Heart right ventricle (tissue), 16 donors: ENCODE measurements at regions not wholly inside any gene's neighbourhood (a gene's known extent, or its start where the extent isn't known, plus 50 kb on each side); places are given as distances from the start of the nearest gene placed in this dataset.

Experiments used
- ATAC-seq, 8 donors: fragments of 200-7000 bp; cut with Tn5 transposase; one replicate each; pipeline ENCODE4 v1.9.1; 2020; ENCODE audit warnings: mild to moderate bottlenecking in 8 of 8, moderate library complexity in 8 of 8, moderate number of reproducible peaks in 1 of 8
- DNase-seq, 2 donors: peaks; one replicate each; pipeline ENCODE4 v3.0.0-alpha.2; 2020
- H3K27ac ChIP-seq, 10 donors: fragments of 200-600 bp; sonication (generic) in 2 of 10; one replicate each; pipeline versions ENCODE4 v1.5.0 to v1.8.0; 2020 to 2022; ENCODE audit warnings: mild to moderate bottlenecking in 3 of 10
- H3K27me3 ChIP-seq, 7 donors: fragments of 200-600 bp; one replicate each; pipeline ENCODE4 v1.8.0; 2021 to 2022; ENCODE audit warnings: mild to moderate bottlenecking in 2 of 7
- H3K36me3 ChIP-seq, 9 donors: fragments of 200-600 bp; sonication (generic) in 1 of 9; one replicate each; pipeline versions ENCODE4 v1.5.0 to v1.8.0; 2020 to 2022; ENCODE audit warnings: mild to moderate bottlenecking in 2 of 9
- H3K4me1 ChIP-seq, 9 donors: fragments of 200-600 bp; sonication (generic) in 1 of 9; one replicate each; pipeline versions ENCODE4 v1.5.0 to v1.8.0; 2020 to 2022; ENCODE audit warnings: mild to moderate bottlenecking in 4 of 9
- H3K4me3 ChIP-seq, 10 donors: fragments of 200-600 bp; sonication (generic) in 2 of 10; one replicate each; pipeline versions ENCODE4 v1.5.0 to v1.8.0; 2020 to 2022; ENCODE audit warnings: mild to moderate bottlenecking in 7 of 10, moderate library complexity in 2 of 10
- H3K9me3 ChIP-seq, 11 donors: fragments of 200-600 bp in 10 of 11; sonication (generic) in 2 of 11; one replicate each; pipeline versions ENCODE4 v1.5.0 to v1.8.0; 2013 to 2022; ENCODE audit warnings: mild to moderate bottlenecking in 2 of 11, control low read depth in 1 of 11, moderate library complexity in 1 of 11
- CTCF ChIP-seq, 9 donors: fragments of 200-600 bp; sonication (generic) in 2 of 9; IDR thresholded peaks; one replicate each; pipeline versions ENCODE4 v1.5.0 to v1.8.0; 2021 to 2022; ENCODE audit warnings: antibody characterized with exemption in 9 of 9, mild to moderate bottlenecking in 5 of 9, moderate library complexity in 1 of 9
- WGBS, 2 donors: extraction: QIAGEN DNeasy Blood & Tissue Kit; methylation state at CpG; one replicate each; pipeline ENCODE4 v1.1.7; 2013; ENCODE audit warnings: inconsistent platforms in 1 of 2; 5-methylcytosine and 5-hydroxymethylcytosine counted together
- intact Hi-C, 10 donors: fragments of 100-400 bp; cut with DNase I; formaldehyde crosslinking; loops; one replicate each; pipeline versions ENCODE4 v1.11.1 to v1.14.2; 2022
- donor health status: Arrhythmogenic right ventricular cardiomyopathy.
- donor health status: ischemic (EF 13 %, LVEDD 7.1; RV severe dilation, severe dysfunction).
- donor health status: healthy with polysubstance abuse.
- donor health status: DM: no; HTN: yes; CAD: no.
- donor health status: DM: no; HTN: no; CAD: no.
- donor health status: ischemic (EF 25% LVEDD 6.9; RV normal size, moderate dysfunction).
- donor health status: ischemic (EF 25% LVEDD 5.7; RV mildly dilated, moderate dysfunction).
- donor health status: healthy.
- donor health status: DM: yes; HTN: yes; CAD: no.
- donor health status: Ischemic cardiomyopathy.
- donor health status: ischemic (EF 35%, LVEDD 5.7; RV mildly dilated, moderate dysfunction).
- donor health status: nonischemic (EF 11% LVEDD 7.7; RV severe dilation, severe dysfunction).
- donor health status: DM: yes; HTN: yes; CAD: no.
- donor health status: PGD.
- donor health status: ischemic (EF 29% LVEDD 5.4; RV normal size, mild dysfunction).
- donor health status: nonischemic (EF 23%, LVEDD 6.1; RV moderate dilation, normal function).

GRCh38 chr9:84111726-84112125, 131.1 kb downstream of the RMI1 start:
- peaks cover 0 to 44% (median 3%) of the 10 kb centered on the region in 11 donors for H3K9me3 ChIP-seq

GRCh38 chr9:84121991-84122523, 141.5 kb downstream of the RMI1 start:
- Histone ChIP-seq H3K27ac (no peak overlapping the region), H3K4me1 (peaks cover 0 to 9% (median 0%) of the 10 kb centered on the region in 9 donors), H3K27me3 (no peaks in the 10 kb centered on the region), H3K4me3 (no peak overlapping the region), H3K36me3 (no peaks in the 10 kb centered on the region), H3K9me3 (peaks cover 0 to 8% (median 0%) of the 10 kb centered on the region in 11 donors)
- ATAC-seq = peak in 7 of 8 donors; percentile 28 to 75 (median 38)
- intact Hi-C loops = no loop called here
- no peak for TF ChIP-seq CTCF (IDR thresholded peaks at IDR 0.05)
- WGBS, 2 donors = 43 to 48% methylated on average over 1 of the region's 1 CpG
- DNase-seq = no peak

More at GRCh38 chr9:84111726-84112125, 131.1 kb downstream of the RMI1 start:
- ATAC-seq = no peak
- WGBS, 2 donors = 92% methylated on average over 3 of the region's 3 CpGs
- H3K36me3 ChIP-seq = no peaks in the 10 kb centered on the region
- peaks cover 0 to 4% (median 0%) of the 10 kb centered on the region in 7 donors for H3K27me3 ChIP-seq
- no peak for DNase-seq
- no peak overlapping the region for H3K27ac ChIP-seq
- intact Hi-C loops = no loop called here
- H3K4me3 ChIP-seq = no peak overlapping the region
- H3K4me1 ChIP-seq = no peaks in the 10 kb centered on the region
- TF ChIP-seq CTCF (IDR thresholded peaks at IDR 0.05) = no peak

- H3K4me3 ChIP-seq = no peak overlapping the region
- H3K36me3 ChIP-seq = no peaks in the 10 kb centered on the region
- TF ChIP-seq CTCF (IDR thresholded peaks at IDR 0.05) = no peak
- H3K4me1 ChIP-seq = peaks cover 0 to 9% (median 0%) of the 10 kb centered on the region in 9 donors
- H3K27me3 ChIP-seq = no peaks in the 10 kb centered on the region
- intact Hi-C loops = no loop called here
- no peak overlapping the region for H3K27ac ChIP-seq
- DNase-seq (no peak), ATAC-seq (no peak)
- peaks cover 0 to 3% (median 0%) of the 10 kb centered on the region in 11 donors for H3K9me3 ChIP-seq
- 83 to 93% methylated on average over 1 of the region's 1 CpG for WGBS, 2 donors
Observed at GRCh38 chr9:84122572-84122971, 142.0 kb downstream of the RMI1 start.

GRCh38 chr9:84123648-84124406, 143.2 kb downstream of the RMI1 start:
- Histone ChIP-seq H3K4me1 (peaks cover 0 to 9% (median 0%) of the 10 kb centered on the region in 9 donors), H3K27ac (no peak overlapping the region), H3K27me3 (no peaks in the 10 kb centered on the region), H3K4me3 (no peak overlapping the region), H3K36me3 (no peaks in the 10 kb centered on the region), H3K9me3 (no peaks in the 10 kb centered on the region)
- intact Hi-C loops = no loop called here
- ATAC-seq (no peak), DNase-seq (no peak)
- 55 to 58% methylated on average over 3 of the region's 3 CpGs for whole genome bisulfite sequencing, 2 donors
- no peak for TF ChIP-seq CTCF (IDR thresholded peaks at IDR 0.05)
